SK-N-SH (cell line): ENCODE measurements at regions not wholly inside any gene's neighbourhood (a gene's known extent, or its start where the extent isn't known, plus 50 kb on each side); places are given as distances from the start of the nearest gene placed in this dataset.

Experiments
- CTCF ChIA-PET: fragments of 300-600, 350-600 bp; formaldehyde crosslinking; extraction: SDS; loops from one replicate; lab custom pipeline; 2021; lab: Yijun Ruan, JAX
- POLR2A ChIA-PET: fragments of 350-600 bp; sonication (Branson Sonifier 250); formaldehyde crosslinking; extraction: SDS; loops from one replicate; lab custom pipeline; 2020; ENCODE audit warnings: antibody characterized with exemption, inconsistent platforms; lab: Yijun Ruan, JAX
- DNase-seq: peaks from one replicate; pipeline ENCODE4 v3.0.0; 2012
- H2AFZ ChIP-seq: fragments of 200-600 bp; sonication (generic); 2 replicates; pipeline ENCODE4 v1.8.1; 2016; ENCODE audit warnings: antibody characterized with exemption, mild to moderate bottlenecking, low read depth
- H3F3A ChIP-seq: fragments of 200-600 bp; sonication (generic); replicated peaks from 2 replicates; pipeline ENCODE3; 2016; ENCODE audit warnings: antibody characterized with exemption, mild to moderate bottlenecking; ENCODE audit not compliant: insufficient read depth
- H3K27ac ChIP-seq, 2 experiments: fragments of 200-500 bp in 1 of 2; fragments of 200-600 bp in 1 of 2; sonication (Bioruptor generic) in 1 of 2; sonication (generic), shearing (Covaris generic) in 1 of 2; 2 replicates each; pipeline versions ENCODE4 v1.5.1 to v1.6.1; 2014 to 2016; ENCODE audit warnings: low read depth in 2 of 2, inconsistent platforms in 1 of 2, low read length in 1 of 2, mild to moderate bottlenecking in 1 of 2, mixed read lengths in 1 of 2
- H3K27me3 ChIP-seq: fragments of 200-600 bp; sonication (generic), shearing (Covaris generic); 2 replicates; pipeline ENCODE4 v1.6.1; 2016; ENCODE audit warnings: mixed run types; ENCODE audit not compliant: insufficient read depth
- H3K36me3 ChIP-seq, 2 experiments: fragments of 200-500 bp in 1 of 2; fragments of 200-600 bp in 1 of 2; sonication (Bioruptor generic) in 1 of 2; sonication (generic) in 1 of 2; replicated peaks in 1 of 2; 2 replicates each; pipeline versions ENCODE3 to v1.5.1; 2014 to 2016; ENCODE audit warnings: low read length in 1 of 2, mild to moderate bottlenecking in 1 of 2; ENCODE audit not compliant: insufficient read depth in 2 of 2, control insufficient read depth in 1 of 2
- H3K4me1 ChIP-seq, 2 experiments: fragments of 200-500 bp in 1 of 2; fragments of 200-600 bp in 1 of 2; sonication (Bioruptor generic) in 1 of 2; sonication (generic), shearing (Covaris generic) in 1 of 2; 2 replicates each; pipeline versions ENCODE4 v1.5.1 to v1.6.1; 2014 to 2016; ENCODE audit warnings: low read depth in 1 of 2, low read length in 1 of 2, mixed run types in 1 of 2; ENCODE audit not compliant: insufficient read depth in 2 of 2, control insufficient read depth in 1 of 2
- H3K4me2 ChIP-seq: fragments of 200-600 bp; sonication (generic), shearing (Covaris generic); 2 replicates; pipeline ENCODE4 v1.6.1; 2017; ENCODE audit warnings: mixed run types
- H3K4me3 ChIP-seq, 2 experiments: fragments of 200-500 bp in 1 of 2; fragments of 200-600 bp in 1 of 2; sonication (Bioruptor generic) in 1 of 2; sonication (generic), shearing (Covaris generic) in 1 of 2; 2 replicates each; pipeline versions ENCODE4 v1.5.1 to v1.8.1; 2014 to 2016; ENCODE audit warnings: low read depth in 2 of 2, inconsistent platforms in 1 of 2, low read length in 1 of 2, mild to moderate bottlenecking in 1 of 2, mixed read lengths in 1 of 2, moderate library complexity in 1 of 2
- H3K79me2 ChIP-seq: fragments of 200-600 bp; sonication (generic); 2 replicates; pipeline ENCODE4 v1.8.1; 2017; ENCODE audit warnings: mild to moderate bottlenecking; ENCODE audit not compliant: insufficient read depth
- H3K9ac ChIP-seq: fragments of 200-600 bp; sonication (generic); 2 replicates; pipeline ENCODE4 v1.6.1; 2017; ENCODE audit warnings: mixed run types
- H3K9me2 ChIP-seq: fragments of 200-600 bp; sonication (generic); 2 replicates; pipeline ENCODE4 v1.6.1; 2017; ENCODE audit warnings: mixed run types
- H3K9me3 ChIP-seq: fragments of 200-600 bp; sonication (generic); 2 replicates; pipeline ENCODE4 v1.6.1; 2017; ENCODE audit warnings: mixed run types, mild to moderate bottlenecking, moderate library complexity
- H4K20me1 ChIP-seq: fragments of 200-600 bp; sonication (generic); 2 replicates; pipeline ENCODE4 v1.6.1; 2017; ENCODE audit warnings: mild to moderate bottlenecking, mixed run types; ENCODE audit not compliant: insufficient read depth
- CTCF ChIP-seq: fragments of 200-600 bp; sonication (generic); IDR thresholded peaks from 2 replicates; pipeline ENCODE4 v1.6.1; 2017; ENCODE audit warnings: antibody characterized with exemption, mild to moderate bottlenecking, moderate library complexity
- ELF1 ChIP-seq: IDR thresholded peaks from 2 replicates; pipeline ENCODE4 v1.4.0; 2012
- EP300 ChIP-seq, 2 experiments: IDR thresholded peaks; 2 replicates each; pipeline versions ENCODE4 v1.4.0 to v1.6.1; 2012; ENCODE audit warnings: borderline replicate concordance in 1 of 2, low read depth in 1 of 2, low read length in 1 of 2
- FOSL2 ChIP-seq: IDR thresholded peaks from 2 replicates; pipeline ENCODE4 v1.4.0; 2012; ENCODE audit warnings: low read depth, mild to moderate bottlenecking, moderate library complexity, borderline replicate concordance
- FOXM1 ChIP-seq: IDR thresholded peaks from 2 replicates; pipeline ENCODE4 v1.4.0; 2012; ENCODE audit warnings: low read depth, mild to moderate bottlenecking
- GABPA ChIP-seq: IDR thresholded peaks from 2 replicates; pipeline ENCODE4 v1.4.0; 2012; ENCODE audit warnings: low read depth, mild to moderate bottlenecking
- JUND ChIP-seq: IDR thresholded peaks from 2 replicates; pipeline ENCODE4 v1.4.0; 2012
- MAX ChIP-seq: IDR thresholded peaks from 2 replicates; pipeline ENCODE4 v1.4.0; 2012; ENCODE audit warnings: low read depth
- MXI1 ChIP-seq: IDR thresholded peaks from 2 replicates; pipeline ENCODE4 v1.6.1; 2012; ENCODE audit warnings: mild to moderate bottlenecking, low read depth, low read length, improper control_type of control experiment
- NRF1 ChIP-seq: IDR thresholded peaks from 2 replicates; pipeline ENCODE4 v1.6.1; 2012; ENCODE audit warnings: low read depth, mild to moderate bottlenecking, low read length
- PBX3 ChIP-seq: IDR thresholded peaks from 2 replicates; pipeline ENCODE4; 2012
- RFX5 ChIP-seq: IDR thresholded peaks from 2 replicates; pipeline ENCODE4 v1.6.1; 2012; ENCODE audit warnings: mild to moderate bottlenecking, improper control_type of control experiment, low read length
- TAF1 ChIP-seq: IDR thresholded peaks from 2 replicates; pipeline ENCODE4 v1.6.1; 2012; ENCODE audit warnings: low read depth, mild to moderate bottlenecking, low read length, moderate library complexity, borderline replicate concordance
- USF1 ChIP-seq: IDR thresholded peaks from 2 replicates; pipeline ENCODE4 v1.4.0; 2012; ENCODE audit warnings: low read depth, borderline replicate concordance
- USF2 ChIP-seq: fragments of 150-350 bp; IDR thresholded peaks from 2 replicates; pipeline ENCODE4 v1.6.1; 2017; ENCODE audit warnings: antibody characterized with exemption, low read length, low read depth, borderline replicate concordance
- YY1 ChIP-seq: IDR thresholded peaks from 2 replicates; pipeline ENCODE4 v1.4.0; 2012; ENCODE audit warnings: low read depth, mild to moderate bottlenecking
- ZBTB33 ChIP-seq: IDR thresholded peaks from 2 replicates; pipeline ENCODE4 v1.4.0; 2012; ENCODE audit warnings: low read depth, borderline replicate concordance
- WGBS: methylation state at CpG from one replicate; pipeline ENCODE4 v1.1.6; 2017; ENCODE audit warnings: low lambda C conversion rate; 5-methylcytosine and 5-hydroxymethylcytosine counted together

- Histone ChIP-seq H3K4me2 (no peak overlapping the region), H2AFZ (no peak overlapping the region), H3K9me3 (peaks cover 15% of the 10 kb centered on the region; the same call in 1 of the 2 replicates), H3K27ac (no peak overlapping the region), H3K79me2 (no peaks in the 10 kb centered on the region), H3K9ac (no peak overlapping the region), H3K9me2 (no peaks in the 10 kb centered on the region), H3K4me1 (no peaks in the 10 kb centered on the region), H3K4me3 (no peak overlapping the region), H3K27me3 (no peaks in the 10 kb centered on the region), H4K20me1 (no peaks in the 10 kb centered on the region), H3K36me3 (peaks cover 0 to 8% of the 10 kb centered on the region in 2 experiments), H3F3A (no peaks in the 10 kb centered on the region)
- WGBS, result 52% methylated on average over 1 of the region's 2 CpGs
- ChIA-PET CTCF (no interaction called here), POLR2A (no interaction called here)
- TF ChIP-seq FOXM1 (no peak), JUND (no peak)
- no peak for DNase-seq
Observed at GRCh38 chr12:18825138-18825537, 87.2 kb downstream of the CAPZA3 start.

GRCh38 chr12:18827913-18828312 lies 90.0 kb downstream of the CAPZA3 start:
- CTCF ChIA-PET, result no interaction called here
- TF ChIP-seq RFX5 (no peak), ZBTB33 (no peak), NRF1 (no peak), ELF1 (no peak)
- TF ChIP-seq, all 33 proteins: peak for 0
- WGBS, result 26% methylated on average over 2 of the region's 2 CpGs
- Histone ChIP-seq H3K4me2 (no peak overlapping the region), H4K20me1 (no peaks in the 10 kb centered on the region), H3K36me3 (peaks cover 0 to 8% of the 10 kb centered on the region in 2 experiments), H3K9me3 (peaks cover 15% of the 10 kb centered on the region; the same call in 1 of the 2 replicates), H3K9me2 (no peaks in the 10 kb centered on the region), H3K4me3 (no peak overlapping the region), H3K4me1 (no peaks in the 10 kb centered on the region), H3F3A (no peaks in the 10 kb centered on the region), H2AFZ (no peak overlapping the region), H3K27ac (no peak overlapping the region), H3K79me2 (no peaks in the 10 kb centered on the region), H3K27me3 (no peaks in the 10 kb centered on the region), H3K9ac (no peak overlapping the region)
- POLR2A ChIA-PET, result interaction anchor here (0.6 kb wide), 1 partner anchor 135 kb away, joined by 3 read pairs; no protein-coding TSS in a partner anchor
- DNase-seq, result no peak

- CTCF ChIA-PET, result no interaction called here
- H3K9me3 ChIP-seq, result peaks cover 15% of the 10 kb centered on the region; the same call in 1 of the 2 replicates
- no peaks in the 10 kb centered on the region for H3K79me2 ChIP-seq
- no peak overlapping the region for H3K27ac ChIP-seq
- H3K36me3 ChIP-seq, result peaks cover 0 to 8% of the 10 kb centered on the region in 2 experiments
- H3K27me3 ChIP-seq, result no peaks in the 10 kb centered on the region
- no peak for DNase-seq
- H3K4me1 ChIP-seq, result no peaks in the 10 kb centered on the region
- no peak overlapping the region for H3K4me3 ChIP-seq
- H3K4me2 ChIP-seq, result no peak overlapping the region
- no peaks in the 10 kb centered on the region for H4K20me1 ChIP-seq
- H3K9ac ChIP-seq, result no peak overlapping the region
- H3K9me2 ChIP-seq, result no peaks in the 10 kb centered on the region
- POLR2A ChIA-PET, result no interaction called here
- H2AFZ ChIP-seq, result no peak overlapping the region
- H3F3A ChIP-seq, result no peaks in the 10 kb centered on the region
- TF ChIP-seq MXI1 (no peak), MAX (no peak), TAF1 (no peak), GABPA (no peak), FOSL2 (no peak), EP300 (IDR thresholded peaks at IDR 0.05; ENCODE audit: borderline replicate concordance in 1 of 2, low read depth in 1 of 2, low read length in 1 of 2) (no peak), USF1 (no peak), YY1 (no peak), USF2 (no peak), FOXM1 (no peak), CTCF (no peak), PBX3 (no peak)
Observed at GRCh38 chr12:18828483-18828882, 90.6 kb downstream of the CAPZA3 start.
